ENCODE measurements at regions not wholly inside any gene's neighbourhood (a gene's known extent, or its start where the extent isn't known, plus 50 kb on each side); places are given as distances from the start of the nearest gene placed in this dataset.

DNA sequence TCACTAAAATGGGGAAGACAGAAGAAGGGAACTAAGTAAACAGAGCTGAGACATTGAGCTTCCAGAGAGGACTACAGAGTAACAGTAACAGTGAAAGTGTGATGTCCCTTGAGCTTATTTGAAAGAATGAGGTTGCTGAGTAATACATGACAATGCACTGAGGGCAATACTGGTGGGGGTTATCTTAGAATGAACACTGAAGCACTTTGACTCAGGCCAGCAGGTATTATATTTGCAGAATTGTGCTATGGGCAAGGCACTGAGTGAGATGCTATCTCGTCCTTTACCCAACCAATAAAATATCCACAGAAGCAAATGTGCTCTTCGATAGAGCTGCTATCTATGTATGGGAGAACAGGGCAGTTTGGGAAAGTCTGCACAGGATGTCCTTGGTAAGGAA, 133.2 kb downstream of the DISP1 start:
- Histone ChIP-seq H3K4me1 (no peaks in the 10 kb centered on the region), H3K4me3 (no peak overlapping the region), H3K36me3 (peaks cover 2% of the 10 kb centered on the region), H3K27me3 (no peaks in the 10 kb centered on the region), H3K9me3 (no peaks in the 10 kb centered on the region), H3K27ac (no peak overlapping the region)
- DNase-seq (ENCODE audit: low spot score), result no peak
- no peak for TF ChIP-seq CTCF (IDR thresholded peaks at IDR 0.05)

DNA sequence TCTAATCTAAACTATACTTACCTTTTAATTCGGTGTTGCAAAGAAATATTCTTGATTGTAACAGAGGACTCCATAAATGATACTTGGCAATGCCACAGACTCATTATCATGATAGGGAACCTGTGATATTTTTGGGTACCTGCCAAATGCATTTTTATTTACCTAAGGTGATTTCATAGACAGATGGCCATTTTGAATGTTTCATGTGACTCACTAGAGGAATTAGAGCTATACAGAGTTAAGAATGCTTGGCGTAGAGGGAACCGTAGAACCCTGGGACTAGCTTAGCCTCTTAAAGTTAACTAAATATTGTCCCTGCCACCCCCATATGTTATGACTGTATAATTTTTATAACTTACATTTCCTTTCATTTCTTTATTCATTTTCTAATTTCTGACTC, 136.1 kb downstream of the DISP1 start:
- no peak for DNase-seq (ENCODE audit: low spot score)
- no peaks in the 10 kb centered on the region for H3K36me3 ChIP-seq
- no peaks in the 10 kb centered on the region for H3K4me1 ChIP-seq
- H3K27me3 ChIP-seq, result no peaks in the 10 kb centered on the region
- no peak for TF ChIP-seq CTCF (IDR thresholded peaks at IDR 0.05)
- no peaks in the 10 kb centered on the region for H3K9me3 ChIP-seq
- no peak overlapping the region for H3K4me3 ChIP-seq
- H3K27ac ChIP-seq, result no peak overlapping the region

GRCh38 chr1:222953585-222953984, 138.7 kb downstream of the DISP1 start:
- H3K4me1 ChIP-seq, result no peaks in the 10 kb centered on the region
- H3K27ac ChIP-seq, result no peak overlapping the region
- H3K27me3 ChIP-seq, result no peaks in the 10 kb centered on the region
- H3K9me3 ChIP-seq, result no peaks in the 10 kb centered on the region
- no peak for TF ChIP-seq CTCF (IDR thresholded peaks at IDR 0.05)
- no peaks in the 10 kb centered on the region for H3K36me3 ChIP-seq
- H3K4me3 ChIP-seq, result no peak overlapping the region
- no peak for DNase-seq (ENCODE audit: low spot score)

GRCh38 chr1:222955964-222956363, 141.1 kb downstream of the DISP1 start:
- TF ChIP-seq CTCF (IDR thresholded peaks at IDR 0.05), result no peak
- H3K27ac ChIP-seq, result no peak overlapping the region

GRCh38 chr1:222956601-222957000, 141.8 kb downstream of the DISP1 start:
- no peak for DNase-seq (ENCODE audit: low spot score)
- Histone ChIP-seq H3K4me1 (no peaks in the 10 kb centered on the region), H3K9me3 (no peaks in the 10 kb centered on the region), H3K4me3 (no peak overlapping the region), H3K36me3 (no peaks in the 10 kb centered on the region), H3K27me3 (no peaks in the 10 kb centered on the region), H3K27ac (no peak overlapping the region)
- TF ChIP-seq CTCF (IDR thresholded peaks at IDR 0.05), result no peak

More at GRCh38 chr1:222955964-222956363, 141.1 kb downstream of the DISP1 start:
- no peaks in the 10 kb centered on the region for H3K9me3 ChIP-seq
- H3K4me3 ChIP-seq, result no peak overlapping the region
- DNase-seq (ENCODE audit: low spot score), result no peak
- H3K4me1 ChIP-seq, result no peaks in the 10 kb centered on the region
- H3K36me3 ChIP-seq, result no peaks in the 10 kb centered on the region
- no peaks in the 10 kb centered on the region for H3K27me3 ChIP-seq

GRCh38 chr1:222967466-222968240, 152.8 kb downstream of the DISP1 start:
- no peak for TF ChIP-seq CTCF (IDR thresholded peaks at IDR 0.05)
- H3K36me3 ChIP-seq, result no peaks in the 10 kb centered on the region
- H3K27ac ChIP-seq, result no peak overlapping the region
- no peak overlapping the region for H3K4me3 ChIP-seq
- H3K4me1 ChIP-seq, result no peaks in the 10 kb centered on the region
- no peaks in the 10 kb centered on the region for H3K9me3 ChIP-seq
- no peak for DNase-seq (ENCODE audit: low spot score)
- H3K27me3 ChIP-seq, result no peaks in the 10 kb centered on the region
